Limb (tissue), 2 donors: ENCODE measurements at regions not wholly inside any gene's neighbourhood (a gene's known extent, or its start where the extent isn't known, plus 50 kb on each side); places are given as distances from the start of the nearest gene placed in this dataset.

Source experiments
- DNase-seq, 2 donors: peaks; one replicate each; pipeline ENCODE4 v3.0.0-alpha.2; 2016; ENCODE audit errors: extremely low spot score in 2 of 2

GRCh38 chr1:10848109-10848684 is 51.8 kb upstream of the CASZ1 start:
- DNase-seq = no peak

DNA sequence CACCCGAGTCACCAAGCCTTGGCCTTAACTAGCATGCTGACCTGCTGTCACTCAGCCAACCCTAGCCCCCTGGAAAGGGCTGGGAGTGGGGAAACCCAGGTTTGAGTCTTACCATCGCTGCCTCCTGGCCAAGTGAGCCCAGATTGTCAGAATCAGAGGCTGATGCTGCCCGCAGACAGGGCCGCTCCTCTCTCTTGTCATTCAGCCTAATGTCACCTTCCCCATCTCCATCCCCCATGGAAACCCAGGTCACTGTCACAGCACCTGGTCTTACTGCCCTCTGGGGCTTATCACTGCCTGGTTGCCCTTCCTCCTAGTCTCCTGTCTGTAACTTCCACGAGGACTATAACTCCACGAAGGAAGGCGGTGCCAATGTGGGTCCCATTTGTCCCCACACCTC is 53.6 kb upstream of the CASZ1 start:
- DNase-seq = no peak

- DNase-seq = no peak
Measured at GRCh38 chr1:10851024-10852013, 54.9 kb upstream of the CASZ1 start.

DNA sequence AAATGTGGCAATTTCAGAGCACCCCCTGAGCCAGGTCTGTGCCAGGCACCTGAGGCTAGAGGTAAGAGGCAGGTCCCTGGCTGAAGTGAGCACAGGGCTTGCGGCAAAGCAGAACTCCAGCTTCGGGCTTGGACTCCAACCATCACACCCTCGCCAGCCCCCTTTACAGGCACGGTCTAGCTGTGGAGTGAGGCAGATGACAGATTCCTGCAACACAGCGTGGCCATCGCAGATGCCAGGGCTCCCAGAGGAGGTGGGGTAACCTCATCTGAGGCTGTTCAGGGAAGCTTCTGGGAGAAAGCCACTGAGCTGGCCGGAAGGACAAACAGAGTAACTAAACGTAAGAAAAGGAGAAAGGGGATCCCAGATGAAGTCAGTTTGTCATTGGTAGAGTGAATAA is 55.6 kb upstream of the CASZ1 start:
- no peak for DNase-seq

DNA sequence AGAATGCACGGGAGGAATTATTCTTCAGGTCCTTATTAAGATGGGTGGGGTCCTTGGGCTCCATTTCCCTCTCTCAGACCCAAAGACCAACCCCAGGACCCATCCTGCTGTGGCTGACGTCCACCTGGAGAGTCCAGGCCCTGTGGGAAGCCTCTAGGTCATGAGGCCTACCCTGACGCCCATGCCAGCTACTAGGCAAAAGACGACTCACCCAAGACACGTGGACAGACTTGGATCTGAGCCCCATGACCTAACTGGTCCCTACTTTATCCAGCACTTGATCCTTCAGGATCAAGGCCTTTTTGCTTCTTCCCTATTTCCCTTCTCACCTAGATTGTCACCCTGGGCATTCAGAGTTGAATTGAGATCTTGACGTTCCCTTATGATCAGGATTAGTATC is 56.0 kb upstream of the CASZ1 start:
- DNase-seq = no peak

- no peak for DNase-seq
Measured at GRCh38 chr1:10852998-10853520, 56.6 kb upstream of the CASZ1 start.

DNA sequence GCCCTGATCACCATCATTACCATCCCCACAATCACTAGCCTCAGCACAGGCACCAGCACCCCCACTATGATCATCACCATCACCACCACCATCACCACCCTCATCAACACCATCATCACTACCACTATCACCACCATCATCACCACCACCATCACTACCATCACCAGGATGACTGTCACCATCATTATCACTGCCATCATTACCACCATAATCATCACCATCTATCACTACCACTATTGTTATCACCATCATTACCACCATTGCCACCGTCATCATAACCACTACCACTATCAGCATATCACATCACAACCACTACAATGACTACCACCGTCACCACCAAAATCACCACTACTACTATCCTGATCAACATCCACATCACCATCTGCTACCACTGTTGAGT is 57.3 kb upstream of the CASZ1 start:
- no peak for DNase-seq

DNA sequence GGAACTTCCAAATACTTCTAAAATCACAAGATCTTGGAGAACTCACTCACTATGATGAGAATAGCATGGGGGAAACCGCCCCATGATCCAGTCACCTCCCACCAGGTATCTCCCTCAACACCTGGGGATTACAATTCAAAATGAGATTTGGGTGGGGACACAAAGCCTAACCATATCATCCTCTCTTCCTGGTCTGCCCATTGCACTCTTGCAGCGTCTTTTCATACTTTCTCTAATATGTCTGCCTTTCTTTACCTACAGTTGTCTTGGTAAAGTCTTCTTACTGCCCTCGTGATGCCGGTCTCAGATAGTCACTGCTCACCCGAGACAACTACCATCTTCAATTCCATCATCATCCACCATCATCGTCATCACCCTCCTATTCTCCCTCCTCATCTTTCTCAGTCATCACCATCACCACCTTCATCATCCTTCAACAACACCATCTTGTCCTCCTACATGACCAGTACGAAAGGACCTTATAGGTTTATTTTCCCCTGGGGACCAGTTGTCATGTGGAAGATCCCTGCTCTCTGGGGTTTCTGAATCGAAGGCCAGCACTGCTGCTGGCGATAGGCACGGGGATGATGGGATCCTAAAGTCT is 58.5 kb upstream of the CASZ1 start:
- DNase-seq = no peak

DNA sequence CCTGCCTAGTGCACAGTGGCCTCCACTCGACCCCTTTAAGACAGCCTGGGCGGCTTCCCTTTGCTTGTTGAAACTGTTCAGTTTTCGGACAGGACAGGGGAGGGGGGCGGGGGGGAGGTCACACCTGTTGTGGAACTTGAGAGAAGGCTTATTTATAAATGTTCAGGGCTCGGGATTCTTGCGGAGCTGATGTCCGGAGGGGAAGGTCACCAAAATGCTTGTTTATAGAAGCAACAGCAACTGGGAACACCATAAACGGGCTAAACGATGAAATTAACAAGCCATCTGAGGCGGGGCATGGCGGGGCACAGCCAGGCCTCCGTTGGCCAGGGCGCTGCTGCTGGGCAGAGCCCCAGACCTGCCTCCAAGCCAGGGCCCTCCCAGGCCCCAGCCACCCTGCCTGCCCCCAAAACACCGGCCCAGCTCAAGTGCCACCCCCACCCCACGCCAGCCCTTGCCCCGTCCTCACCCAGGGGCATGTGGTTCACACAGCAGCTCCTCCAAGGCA is 59.8 kb upstream of the CASZ1 start:
- DNase-seq = no peak

DNA sequence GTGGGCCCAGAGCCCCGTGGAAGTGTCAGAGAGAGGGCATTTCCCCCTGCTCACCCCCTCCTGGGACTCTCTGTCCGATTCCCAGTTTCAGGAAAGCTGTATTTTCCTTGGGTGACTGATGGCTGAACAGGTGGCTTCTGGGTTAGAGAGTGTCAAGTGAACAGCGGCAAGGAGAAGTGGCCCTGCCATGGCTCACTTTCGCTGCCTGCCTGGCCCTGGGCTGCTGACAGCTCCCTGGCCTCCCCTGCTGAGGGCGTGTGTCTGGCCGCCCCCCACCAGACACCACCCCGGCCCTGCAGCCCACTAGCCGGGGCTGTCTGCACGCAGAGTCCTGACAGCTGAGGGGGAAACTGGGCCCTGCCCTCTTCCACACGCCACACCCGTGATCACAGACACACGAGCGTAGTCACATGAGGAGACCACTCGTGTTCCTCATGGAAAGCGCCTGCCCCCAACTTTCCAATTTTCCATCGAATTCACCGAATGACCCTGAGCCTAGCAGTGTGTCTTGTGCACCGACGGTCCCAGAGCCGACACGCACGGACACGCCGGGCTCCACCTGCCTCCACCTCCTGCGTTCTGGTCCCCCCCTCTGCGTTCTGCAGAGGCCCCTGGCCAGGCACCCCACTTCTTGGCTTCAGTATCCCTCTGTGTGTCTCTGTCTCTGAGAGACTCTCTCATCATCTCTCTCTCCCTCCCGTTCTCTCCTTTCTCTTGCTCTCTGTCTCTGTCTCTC is 60.6 kb upstream of the CASZ1 start:
- no peak for DNase-seq

GRCh38 chr1:10857687-10858086 is 61.2 kb upstream of the CASZ1 start:
- DNase-seq = no peak

- no peak for DNase-seq
Measured at GRCh38 chr1:10860218-10860617, 63.8 kb upstream of the CASZ1 start.

GRCh38 chr1:10860682-10861081 is 64.2 kb upstream of the CASZ1 start:
- no peak for DNase-seq

DNA sequence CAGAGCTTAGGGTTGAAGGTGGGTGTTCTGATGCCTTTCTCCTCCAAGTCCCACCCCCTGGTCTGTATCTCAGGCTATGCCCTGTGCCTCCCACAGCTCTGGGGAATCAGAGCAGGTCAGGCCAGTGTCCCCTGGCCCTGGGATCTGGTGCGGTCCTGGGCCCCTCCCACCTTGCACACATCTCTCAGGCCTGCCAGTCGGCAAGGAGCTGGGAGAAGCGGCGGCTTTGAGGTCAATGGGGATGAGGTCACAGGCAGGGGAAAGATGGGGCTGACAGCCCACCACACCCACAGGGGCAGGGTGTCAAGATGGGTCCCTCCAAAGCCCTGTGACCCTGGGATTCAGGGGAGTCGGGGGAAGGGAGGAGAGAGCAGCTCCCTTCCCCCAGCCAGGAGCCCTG is 65.4 kb upstream of the CASZ1 start:
- DNase-seq = no peak

DNA sequence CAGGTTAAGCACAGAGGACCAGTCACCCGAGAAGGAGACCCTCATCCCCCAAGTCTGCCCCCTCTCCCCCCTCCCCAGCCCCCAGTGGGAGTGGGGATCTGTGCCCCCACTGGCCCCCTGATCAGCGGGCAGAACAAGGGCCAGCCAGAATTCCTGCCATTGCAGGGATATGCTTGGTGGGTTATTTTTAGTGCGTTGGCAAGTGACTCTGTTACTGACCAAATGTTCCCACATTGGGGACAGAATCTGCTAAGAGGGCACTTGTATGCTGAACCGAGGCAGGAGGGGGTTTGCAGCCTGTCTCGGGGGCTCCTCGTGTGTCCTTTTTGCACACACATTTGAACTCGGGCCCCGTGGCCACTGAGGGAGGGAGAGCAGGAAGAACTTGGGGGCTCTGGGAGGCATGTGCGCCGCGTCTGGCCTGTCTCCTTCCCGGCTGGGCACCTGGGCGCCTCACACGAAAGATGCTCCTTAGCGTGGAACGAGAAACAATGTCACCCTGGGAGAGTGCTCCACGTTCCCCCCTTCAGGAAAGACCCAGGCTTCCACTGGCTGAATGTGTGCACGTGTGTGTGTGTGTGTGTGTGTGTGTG is 66.4 kb upstream of the CASZ1 start:
- no peak for DNase-seq

DNA sequence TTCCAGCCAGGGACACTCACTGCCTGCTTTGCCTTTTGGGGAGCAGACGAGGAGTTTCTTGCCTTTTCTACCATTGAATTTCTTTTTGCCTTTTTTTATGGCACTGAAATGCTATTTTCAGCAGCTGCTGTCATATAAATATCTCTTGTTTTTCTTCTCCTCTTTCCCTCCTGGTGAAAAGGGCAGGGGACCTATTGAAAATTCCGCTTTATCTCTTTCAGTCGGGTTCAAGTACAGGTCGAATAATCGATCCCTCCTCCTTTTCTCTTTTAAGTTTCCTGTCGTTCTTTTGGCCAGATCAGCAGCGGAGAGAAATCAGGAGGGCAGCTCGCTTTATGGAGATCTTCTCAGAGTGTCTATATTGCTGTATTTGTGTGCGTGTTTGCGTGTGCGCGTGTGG is 67.4 kb upstream of the CASZ1 start:
- no peak for DNase-seq

DNA sequence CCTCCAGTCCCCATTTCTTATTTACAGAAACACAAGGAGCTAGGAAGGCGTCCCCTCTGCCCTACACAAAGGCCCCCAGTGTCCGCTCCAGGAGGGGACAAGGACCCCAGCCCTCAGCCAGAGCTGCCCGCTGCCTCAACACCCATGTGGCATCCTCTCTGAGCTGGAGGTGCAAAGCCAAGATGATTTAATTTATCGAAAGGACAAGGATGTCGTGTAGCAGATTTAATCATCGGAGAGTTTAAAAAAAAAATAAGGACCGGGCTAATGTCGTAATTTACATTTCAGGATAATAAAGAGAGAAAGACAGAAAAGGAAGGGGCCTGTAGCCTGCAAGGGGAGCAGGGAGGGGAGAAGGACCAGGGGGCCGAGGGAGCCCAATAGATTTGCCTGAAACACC is 68.3 kb upstream of the CASZ1 start:
- no peak for DNase-seq

GRCh38 chr1:10865518-10866320 is 69.3 kb upstream of the CASZ1 start:
- DNase-seq = no peak

- no peak for DNase-seq
Measured at GRCh38 chr1:10866321-10867093, 70.1 kb upstream of the CASZ1 start.
